Sigmoid colon (tissue), 6 donors: ENCODE measurements at regions not wholly inside any gene's neighbourhood (a gene's known extent, or its start where the extent isn't known, plus 50 kb on each side); places are given as distances from the start of the nearest gene placed in this dataset.

Experiments
- DNase-seq: peaks from one replicate; pipeline ENCODE4 v3.0.0-alpha.2; 2019
- H3K27ac ChIP-seq, 4 donors: fragments of 200-600 bp; sonication (generic); one replicate each; pipeline ENCODE4 v1.5.1; 2016 to 2019; ENCODE audit warnings: mild to moderate bottlenecking in 1 of 4
- H3K27me3 ChIP-seq, 3 donors: fragments of 200-600 bp; sonication (generic); one replicate each; pipeline ENCODE4 v1.5.1; 2019; ENCODE audit warnings: mild to moderate bottlenecking in 1 of 3
- H3K36me3 ChIP-seq, 4 donors: fragments of 200-600 bp; sonication (generic); one replicate each; pipeline ENCODE4 v1.5.1; 2016 to 2019
- H3K4me1 ChIP-seq, 4 donors: fragments of 200-600 bp; sonication (generic); one replicate each; pipeline ENCODE4 v1.5.1; 2017 to 2019
- H3K4me3 ChIP-seq, 4 donors: fragments of 200-600 bp; sonication (generic); one replicate each; pipeline ENCODE4 v1.5.1; 2017 to 2019; ENCODE audit warnings: mild to moderate bottlenecking in 2 of 4, moderate library complexity in 1 of 4
- H3K9me3 ChIP-seq, 4 donors: fragments of 200-600 bp in 3 of 4; sonication (generic) in 3 of 4; one replicate each; pipeline versions ENCODE4 v1.5.1 to v1.6.1; 2013 to 2019
- CTCF ChIP-seq, 4 experiments: fragments of 450-650 bp in 3 of 4; fragments of 200-600 bp in 1 of 4; IDR thresholded peaks; one replicate each; pipeline ENCODE4 v1.5.1; 2016 to 2019; ENCODE audit warnings: antibody characterized with exemption in 4 of 4, mild to moderate bottlenecking in 3 of 4, moderate library complexity in 2 of 4
- EP300 ChIP-seq, 4 donors: sonication (generic); formaldehyde crosslinking; IDR thresholded peaks; one replicate each; pipeline ENCODE4 v1.6.1; 2017; ENCODE audit warnings: antibody characterized with exemption in 4 of 4
- POLR2A ChIP-seq, 2 donors: fragments of 450-650 bp; IDR thresholded peaks; one replicate each; pipeline ENCODE4 v1.6.1; 2016; ENCODE audit warnings: antibody characterized with exemption in 2 of 2, mild to moderate bottlenecking in 2 of 2, moderate library complexity in 2 of 2
- POLR2AphosphoS5 ChIP-seq, 4 donors: sonication (generic); formaldehyde crosslinking; IDR thresholded peaks; one replicate each; pipeline ENCODE4 v1.6.1; 2017; ENCODE audit warnings: antibody characterized with exemption in 4 of 4
- WGBS, 2 donors: extraction: QIAGEN DNeasy Blood & Tissue Kit; methylation state at CpG; one replicate each; pipeline ENCODE4 v1.1.7; 2013; 5-methylcytosine and 5-hydroxymethylcytosine counted together
- intact Hi-C: fragments of 100-400 bp; cut with DNase I; formaldehyde crosslinking; loops from one replicate; pipeline ENCODE4 v1.15.1; 2023
- donor health status: healthy with polysubstance abuse.
- donor health status: healthy.

- Histone ChIP-seq H3K36me3 (no peaks in the 10 kb centered on the region), H3K4me1 (peaks cover 0 to 3% (median 0%) of the 10 kb centered on the region in 4 donors), H3K9me3 (no peaks in the 10 kb centered on the region), H3K27ac (no peak overlapping the region), H3K27me3 (no peaks in the 10 kb centered on the region), H3K4me3 (no peak overlapping the region)
- no peak for DNase-seq
- intact Hi-C loops = no loop called here
- no peak for TF ChIP-seq POLR2A (IDR thresholded peaks at IDR 0.05)
- TF ChIP-seq CTCF (IDR thresholded peaks at IDR 0.05) = no peak
- no peak for TF ChIP-seq EP300 (IDR thresholded peaks at IDR 0.05)
- TF ChIP-seq POLR2AphosphoS5 (IDR thresholded peaks at IDR 0.05) = no peak
These were observed 213.3 kb downstream of the WDR11 start for GRCh38 chr10:121064491-121064890.

GRCh38 chr10:121065330-121065729 is 214.2 kb downstream of the WDR11 start:
- H3K36me3 ChIP-seq = no peaks in the 10 kb centered on the region
- DNase-seq = no peak
- no peaks in the 10 kb centered on the region for H3K27me3 ChIP-seq
- intact Hi-C loops = no loop called here
- no peak overlapping the region for H3K27ac ChIP-seq
- no peaks in the 10 kb centered on the region for H3K9me3 ChIP-seq
- peaks cover 0 to 4% (median 3%) of the 10 kb centered on the region in 4 donors for H3K4me1 ChIP-seq
- no peak overlapping the region for H3K4me3 ChIP-seq
- no peak for TF ChIP-seq POLR2AphosphoS5 (IDR thresholded peaks at IDR 0.05)
- TF ChIP-seq EP300 (IDR thresholded peaks at IDR 0.05) = no peak
- no peak for TF ChIP-seq CTCF (IDR thresholded peaks at IDR 0.05)
- TF ChIP-seq POLR2A (IDR thresholded peaks at IDR 0.05) = no peak

DNA sequence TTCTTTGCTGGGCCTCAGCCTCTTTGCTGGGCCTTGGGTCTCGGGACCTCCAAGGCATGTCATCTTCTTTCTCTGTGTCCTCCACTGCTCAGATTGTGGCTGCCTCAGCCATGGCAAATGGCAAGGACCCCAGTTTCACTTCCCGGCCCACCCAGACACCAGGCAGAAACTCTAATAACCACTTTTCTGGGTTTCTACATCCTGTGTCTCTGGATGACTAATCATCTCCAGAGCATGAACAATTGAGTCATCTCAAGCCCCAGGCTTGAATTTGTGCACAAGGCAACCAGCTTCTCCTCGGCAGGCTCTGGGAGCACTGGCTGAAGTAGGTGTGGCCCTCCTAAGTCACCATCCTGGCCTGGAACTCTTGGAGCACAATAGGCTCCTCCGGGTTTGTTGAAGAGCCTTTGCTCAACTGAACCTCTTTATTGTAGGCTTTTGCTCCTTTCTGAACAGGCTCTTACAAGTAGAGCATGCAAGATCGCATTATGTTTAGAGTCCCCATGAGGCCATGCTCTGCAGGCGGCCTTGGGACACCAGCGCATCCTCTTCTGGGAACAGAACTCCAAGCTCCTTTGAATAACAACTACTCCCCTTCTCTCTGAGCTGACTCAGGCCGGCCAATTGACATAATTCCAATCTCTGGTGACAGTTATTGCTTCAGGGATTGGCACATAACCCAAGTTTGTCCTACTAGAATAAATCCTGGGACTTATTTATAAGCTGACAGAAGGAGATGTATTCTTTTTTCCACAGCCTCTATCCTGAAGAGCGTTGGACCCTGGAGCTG is 218.1 kb downstream of the WDR11 start:
- intact Hi-C loops = no loop called here
- TF ChIP-seq CTCF (IDR thresholded peaks at IDR 0.05) (no peak), POLR2AphosphoS5 (IDR thresholded peaks at IDR 0.05) (no peak), EP300 (IDR thresholded peaks at IDR 0.05) (no peak), POLR2A (IDR thresholded peaks at IDR 0.05) (no peak)
- 83% methylated on average over 9 of the region's 9 CpGs for WGBS, 2 donors

DNA sequence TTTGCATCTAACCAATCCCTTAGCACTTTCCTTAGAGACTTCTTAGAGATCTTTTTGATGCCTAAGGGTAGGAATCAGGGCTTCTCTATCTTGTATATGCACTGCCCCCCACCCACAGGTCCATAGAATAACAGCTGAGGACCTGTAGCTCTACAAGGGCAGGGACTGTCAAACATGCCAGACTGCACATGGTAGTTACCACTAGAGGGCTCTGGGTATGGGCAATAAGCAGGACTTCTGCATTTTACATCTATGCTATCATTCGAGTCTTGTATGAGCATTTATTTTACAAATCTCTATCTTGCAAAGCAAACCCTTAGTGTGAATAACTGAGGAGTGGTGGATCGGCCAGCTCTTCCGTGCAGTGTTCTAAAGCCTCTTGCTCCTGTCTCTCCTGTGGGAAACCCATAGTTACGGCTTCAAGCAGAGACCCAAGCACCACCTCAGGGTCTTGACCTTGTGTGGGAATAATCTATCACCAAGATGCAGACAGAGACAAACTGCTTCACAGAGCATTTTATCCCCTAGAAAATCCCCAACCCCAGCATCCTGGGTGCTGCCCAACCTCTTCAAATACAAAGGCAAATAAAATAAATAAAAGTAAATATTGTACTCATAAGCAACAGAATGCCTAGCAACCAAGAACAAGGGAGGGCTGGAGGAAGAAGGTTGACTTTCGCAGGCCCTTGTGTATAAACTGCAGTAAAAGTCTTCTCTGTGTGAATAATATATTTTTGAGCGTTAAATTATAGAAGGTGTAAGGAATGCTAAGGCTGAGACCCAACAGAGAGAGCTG is 219.3 kb downstream of the WDR11 start:
- peaks cover 0 to 55% (median 47%) of the 10 kb centered on the region in 4 donors for H3K4me1 ChIP-seq
- DNase-seq = no peak
- H3K27ac ChIP-seq = peak overlapping the region; percentile 64 to 79 (median 71)
- H3K9me3 ChIP-seq = no peaks in the 10 kb centered on the region
- no peaks in the 10 kb centered on the region for H3K36me3 ChIP-seq
- H3K4me3 ChIP-seq = no peak overlapping the region
- intact Hi-C loops = loop anchor here (5.0 kb wide), 1 partner anchor 527 kb away; the partner anchor contains the start of gene FGFR2
- TF ChIP-seq POLR2A (IDR thresholded peaks at IDR 0.05) (no peak), CTCF (IDR thresholded peaks at IDR 0.05) (peak in 2 of 4 experiments; percentile 23 to 31), POLR2AphosphoS5 (IDR thresholded peaks at IDR 0.05) (peak in 1 of 4 donors; percentile 24), EP300 (IDR thresholded peaks at IDR 0.05) (peak in 1 of 4 donors; percentile 50)
- 27 to 54% methylated on average over 6 of the region's 6 CpGs for WGBS, 2 donors
- no peaks in the 10 kb centered on the region for H3K27me3 ChIP-seq

More for the DNA sequence above, 218.1 kb downstream of the WDR11 start:
- peaks cover 0 to 43% (median 38%) of the 10 kb centered on the region in 4 donors for H3K4me1 ChIP-seq
- no peak overlapping the region for H3K4me3 ChIP-seq
- H3K27me3 ChIP-seq = no peaks in the 10 kb centered on the region
- no peaks in the 10 kb centered on the region for H3K36me3 ChIP-seq
- DNase-seq = no peak
- no peaks in the 10 kb centered on the region for H3K9me3 ChIP-seq
- no peak overlapping the region for H3K27ac ChIP-seq
